ENCODE measurements at regions not wholly inside any gene's neighbourhood (a gene's known extent, or its start where the extent isn't known, plus 50 kb on each side); places are given as distances from the start of the nearest gene placed in this dataset.

DNA sequence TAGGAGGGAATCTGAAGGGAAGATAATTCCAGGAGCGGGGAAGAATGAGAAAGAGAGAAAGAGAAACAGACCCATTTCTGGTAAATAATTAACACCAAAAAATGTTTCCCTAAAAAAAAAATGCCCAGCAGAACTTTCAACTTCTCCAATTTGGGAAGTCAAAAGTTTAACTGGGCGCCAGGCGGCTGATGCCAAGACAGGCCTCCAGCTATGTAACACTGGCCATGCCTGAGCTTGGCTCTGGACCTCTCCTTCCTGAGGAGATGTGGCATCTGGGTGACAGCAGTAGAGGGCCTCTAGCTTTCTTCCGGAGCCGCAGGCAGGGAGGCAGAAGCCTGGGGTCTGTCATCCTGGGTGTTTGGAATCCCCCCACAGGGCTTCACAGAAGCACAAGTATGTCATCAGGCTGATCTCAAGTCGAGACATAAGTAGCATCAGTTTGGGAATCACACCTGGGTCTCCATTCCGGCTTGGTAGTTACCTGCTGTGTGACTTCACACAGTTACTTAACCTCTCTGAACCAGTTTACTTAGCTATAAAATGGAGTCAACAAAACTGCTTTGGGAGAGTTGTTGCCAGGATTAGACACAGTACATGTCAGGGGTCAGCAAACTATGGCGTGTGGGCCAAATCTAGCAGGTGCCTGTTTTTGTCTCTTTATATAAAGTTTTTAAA lies 50.5 kb upstream of the TCF7L2 start:
- DNase-seq (ENCODE audit: low spot score in 2 of 2) (no peak), ATAC-seq (no peak)
- Mint-ChIP-seq H3K4me1 (no peaks in the 10 kb centered on the region), H3K36me3 (no peaks in the 10 kb centered on the region), H3K9me3 (no peaks in the 10 kb centered on the region), H3K27ac (no peak overlapping the region), H3K4me3 (no peak overlapping the region)
